GM23248 (cell line): ENCODE measurements at regions not wholly inside any gene's neighbourhood (a gene's known extent, or its start where the extent isn't known, plus 50 kb on each side); places are given as distances from the start of the nearest gene placed in this dataset.

Experiments
- DNase-seq: peaks from one replicate; pipeline ENCODE4 v3.0.0-alpha.2; 2015
- H2AFZ ChIP-seq: fragments of 200-600 bp; sonication (generic); 2 replicates; pipeline ENCODE4 v1.6.1; 2016; ENCODE audit warnings: antibody characterized with exemption
- H3F3A ChIP-seq: fragments of 200-600 bp; sonication (generic); 2 replicates; pipeline ENCODE4 v1.6.1; 2016; ENCODE audit warnings: mild to moderate bottlenecking, antibody characterized with exemption, mixed run types; ENCODE audit not compliant: insufficient read depth
- H3K27ac ChIP-seq: fragments of 200-600 bp; sonication (generic); 2 replicates; pipeline ENCODE4 v1.5.1; 2016; ENCODE audit warnings: mild to moderate bottlenecking
- H3K27me3 ChIP-seq: fragments of 200-600 bp; sonication (generic); replicated peaks from 2 replicates; pipeline ENCODE4 v1.6.1; 2016; ENCODE audit warnings: mild to moderate bottlenecking; ENCODE audit not compliant: insufficient read depth
- H3K36me3 ChIP-seq: fragments of 200-600 bp; sonication (generic); 2 replicates; pipeline ENCODE4 v1.6.1; 2016; ENCODE audit warnings: low read depth, mild to moderate bottlenecking
- H3K4me1 ChIP-seq: fragments of 200-600 bp; sonication (generic); 2 replicates; pipeline ENCODE4 v1.6.1; 2016; ENCODE audit warnings: mild to moderate bottlenecking; ENCODE audit not compliant: insufficient read depth
- H3K4me2 ChIP-seq: fragments of 200-600 bp; sonication (generic); one replicate; pipeline ENCODE4 v1.6.1; 2016; ENCODE audit warnings: mild to moderate bottlenecking; ENCODE audit not compliant: unreplicated experiment
- H3K4me3 ChIP-seq: fragments of 200-600 bp; sonication (generic); 2 replicates; pipeline ENCODE4 v1.5.1; 2016; ENCODE audit warnings: mild to moderate bottlenecking
- H3K79me2 ChIP-seq: fragments of 200-600 bp; sonication (generic); 2 replicates; pipeline ENCODE4 v1.6.1; 2016; ENCODE audit warnings: mild to moderate bottlenecking; ENCODE audit not compliant: insufficient read depth
- H3K9ac ChIP-seq: fragments of 200-600 bp; sonication (generic); 2 replicates; pipeline ENCODE4 v1.6.1; 2016; ENCODE audit warnings: mild to moderate bottlenecking
- H3K9me2 ChIP-seq: fragments of 200-600 bp; sonication (generic); 2 replicates; pipeline ENCODE4 v1.6.1; 2016; ENCODE audit warnings: mixed run types, mild to moderate bottlenecking, moderate library complexity; ENCODE audit not compliant: insufficient read depth
- H3K9me3 ChIP-seq: fragments of 200-600 bp; sonication (generic); one replicate; pipeline ENCODE4 v1.6.1; 2017; ENCODE audit warnings: low read depth
- H4K20me1 ChIP-seq: fragments of 200-600 bp; sonication (generic); 2 replicates; pipeline ENCODE4 v1.6.0; 2016; ENCODE audit not compliant: insufficient read depth
- EZH2 ChIP-seq: fragments of 200-600 bp; sonication (generic); IDR thresholded peaks from 2 replicates; pipeline ENCODE4 v1.6.1; 2018; ENCODE audit warnings: antibody characterized with exemption, mild to moderate bottlenecking; ENCODE audit not compliant: insufficient read depth, poor library complexity, severe bottlenecking
- EZH2phosphoT487 ChIP-seq: fragments of 200-600 bp; sonication (generic); IDR thresholded peaks from 2 replicates; pipeline ENCODE4 v1.6.1; 2018; ENCODE audit warnings: antibody characterized with exemption, moderate library complexity, mild to moderate bottlenecking, low read depth; ENCODE audit not compliant: insufficient read depth
- WGBS, 2 experiments: methylation state at CpG; one replicate each; pipeline ENCODE4 v1.1.6; 2015 to 2017; ENCODE audit warnings: low lambda C conversion rate in 2 of 2, low coverage in 1 of 2; ENCODE audit errors: missing lambda C conversion rate in 2 of 2; 5-methylcytosine and 5-hydroxymethylcytosine counted together
- in situ Hi-C: fragments of 300-500 bp; cut with MboI; formaldehyde crosslinking; loops from 2 replicates; pipeline ENCODE4 v1.15.0; 2020

GRCh38 chr10:47063858-47064257 is 152.6 kb downstream of the PTPN20 start:
- no peak for DNase-seq
- in situ Hi-C loops, result no loop called here

GRCh38 chr10:47065903-47066302 is 154.7 kb downstream of the PTPN20 start:
- no peaks in the 10 kb centered on the region for H3F3A ChIP-seq
- H3K4me2 ChIP-seq, result no peak overlapping the region
- H3K9me2 ChIP-seq, result no peaks in the 10 kb centered on the region
- no peak overlapping the region for H3K9ac ChIP-seq
- WGBS, 2 experiments, result 38 to 43% methylated on average over 4 of the region's 4 CpGs
- H3K36me3 ChIP-seq, result no peaks in the 10 kb centered on the region
- no peaks in the 10 kb centered on the region for H3K79me2 ChIP-seq
- no peak for DNase-seq
- peaks cover 37% of the 10 kb centered on the region for H3K27me3 ChIP-seq
- no peak overlapping the region for H2AFZ ChIP-seq
- peaks cover 4% of the 10 kb centered on the region; the same call in 1 of the 2 replicates for H3K4me1 ChIP-seq
- TF ChIP-seq EZH2 (no peak), EZH2phosphoT487 (no peak)
- no peak overlapping the region for H3K27ac ChIP-seq
- no peaks in the 10 kb centered on the region for H3K9me3 ChIP-seq
- no peak overlapping the region for H3K4me3 ChIP-seq
- in situ Hi-C loops, result no loop called here
- H4K20me1 ChIP-seq, result no peaks in the 10 kb centered on the region

More at GRCh38 chr10:47063858-47064257, 152.6 kb downstream of the PTPN20 start:
- no peak overlapping the region for H3K4me3 ChIP-seq
- no peaks in the 10 kb centered on the region for H3F3A ChIP-seq
- H4K20me1 ChIP-seq, result no peaks in the 10 kb centered on the region
- H3K27me3 ChIP-seq, result peaks cover 47% of the 10 kb centered on the region
- no peak overlapping the region for H3K9ac ChIP-seq
- no peaks in the 10 kb centered on the region for H3K36me3 ChIP-seq
- H3K4me1 ChIP-seq, result peaks cover 4% of the 10 kb centered on the region; the same call in 1 of the 2 replicates
- no peaks in the 10 kb centered on the region for H3K79me2 ChIP-seq
- H3K4me2 ChIP-seq, result no peak overlapping the region
- no peaks in the 10 kb centered on the region for H3K9me2 ChIP-seq
- TF ChIP-seq EZH2, result no peak
- no peak for TF ChIP-seq EZH2phosphoT487
- H2AFZ ChIP-seq, result no peak overlapping the region
- H3K27ac ChIP-seq, result no peak overlapping the region
- 33% methylated on average over 1 of the region's 1 CpG for WGBS, 2 experiments
- H3K9me3 ChIP-seq, result no peaks in the 10 kb centered on the region

GRCh38 chr10:47067949-47068940 is 157.0 kb downstream of the PTPN20 start:
- in situ Hi-C loops, result no loop called here
- peaks cover 37% of the 10 kb centered on the region for H3K27me3 ChIP-seq
- H4K20me1 ChIP-seq, result no peaks in the 10 kb centered on the region
- no peaks in the 10 kb centered on the region for H3K79me2 ChIP-seq
- no peak for DNase-seq
- no peaks in the 10 kb centered on the region for H3F3A ChIP-seq
- H3K36me3 ChIP-seq, result no peaks in the 10 kb centered on the region
- TF ChIP-seq EZH2phosphoT487, result no peak
- TF ChIP-seq EZH2, result no peak
- no peak overlapping the region for H3K9ac ChIP-seq
- H3K9me3 ChIP-seq, result no peaks in the 10 kb centered on the region
- no peaks in the 10 kb centered on the region for H3K9me2 ChIP-seq
- no peak overlapping the region for H3K4me2 ChIP-seq
- no peaks in the 10 kb centered on the region for H3K4me1 ChIP-seq
- no peak overlapping the region for H2AFZ ChIP-seq
- 60 to 65% methylated on average over 9 of the region's 9 CpGs for WGBS, 2 experiments
- no peak overlapping the region for H3K27ac ChIP-seq
- H3K4me3 ChIP-seq, result no peak overlapping the region

- peaks cover 42% of the 10 kb centered on the region for H3K27me3 ChIP-seq
- no peaks in the 10 kb centered on the region for H3K9me2 ChIP-seq
- no peaks in the 10 kb centered on the region for H3K79me2 ChIP-seq
- H2AFZ ChIP-seq, result no peak overlapping the region
- DNase-seq, result no peak
- no peaks in the 10 kb centered on the region for H4K20me1 ChIP-seq
- H3K27ac ChIP-seq, result no peak overlapping the region
- no peaks in the 10 kb centered on the region for H3F3A ChIP-seq
- WGBS, 2 experiments, result 55 to 65% methylated on average over 3 of the region's 3 CpGs
- no peak overlapping the region for H3K4me2 ChIP-seq
- no peak overlapping the region for H3K4me3 ChIP-seq
- no peaks in the 10 kb centered on the region for H3K36me3 ChIP-seq
- in situ Hi-C loops, result no loop called here
- TF ChIP-seq EZH2phosphoT487 (no peak), EZH2 (no peak)
- no peaks in the 10 kb centered on the region for H3K9me3 ChIP-seq
- H3K4me1 ChIP-seq, result no peaks in the 10 kb centered on the region
- no peak overlapping the region for H3K9ac ChIP-seq
Measured at GRCh38 chr10:47070541-47070940, 159.3 kb downstream of the PTPN20 start.
